WTC11 (cell line): ENCODE measurements at regions not wholly inside any gene's neighbourhood (a gene's known extent, or its start where the extent isn't known, plus 50 kb on each side); places are given as distances from the start of the nearest gene placed in this dataset.

Experiments used
- ATAC-seq: fragments of 200-7000 bp; cut with Tn5 transposase; 2 replicates; pipeline ENCODE4 v1.10.0; 2021; ENCODE audit warnings: mild to moderate bottlenecking, moderate library complexity
- CTCF ChIA-PET: fragments of 300-600 bp; sonication (Branson Sonifier 250); formaldehyde crosslinking; loops from one replicate; lab custom pipeline; 2021; ENCODE audit warnings: antibody characterized with exemption; lab: Charles Lee
- POLR2A ChIA-PET: fragments of 350-600 bp; sonication (Branson Sonifier 250); formaldehyde crosslinking; loops from one replicate; lab custom pipeline; 2021; ENCODE audit warnings: antibody characterized with exemption; lab: Charles Lee
- DNase-seq: peaks from one replicate; pipeline ENCODE4 v3.0.0; 2021; ENCODE audit warnings: low spot score
- H3K27ac Mint-ChIP-seq: 2 replicates; pipeline ENCODE4 v1.8.0; 2021; ENCODE audit warnings: mixed read lengths
- H3K27me3 Mint-ChIP-seq: 2 replicates; pipeline ENCODE4 v1.8.0; 2021; ENCODE audit warnings: low read depth, mild to moderate bottlenecking, moderate library complexity, mixed read lengths
- H3K36me3 Mint-ChIP-seq: 2 replicates; pipeline ENCODE4 v1.8.0; 2021; ENCODE audit warnings: mixed read lengths
- H3K4me1 Mint-ChIP-seq: 2 replicates; pipeline ENCODE4 v1.8.0; 2022; ENCODE audit warnings: mixed read lengths
- H3K4me3 Mint-ChIP-seq: 2 replicates; pipeline ENCODE4 v1.8.0; 2021; ENCODE audit warnings: mild to moderate bottlenecking, moderate library complexity, mixed read lengths
- H3K9me3 Mint-ChIP-seq: 2 replicates; pipeline ENCODE4 v1.8.0; 2021; ENCODE audit warnings: mixed read lengths
- ATF6 ChIP-seq: sonication (generic); formaldehyde crosslinking; IDR thresholded peaks from 2 replicates; pipeline ENCODE4 v1.8.1; 2023; ENCODE audit warnings: mild to moderate bottlenecking, missing genetic modification reagents
- CBFB ChIP-seq: sonication (generic); formaldehyde crosslinking; IDR thresholded peaks from 2 replicates; pipeline ENCODE4 v1.8.1; 2022; ENCODE audit warnings: mild to moderate bottlenecking, low read depth, missing genetic modification reagents
- E2F5 ChIP-seq: sonication (generic); formaldehyde crosslinking; IDR thresholded peaks from 2 replicates; pipeline ENCODE4 v1.8.1; 2022; ENCODE audit warnings: mild to moderate bottlenecking, moderate library complexity, missing genetic modification reagents
- ERG ChIP-seq: fragments of 250-450 bp; sonication (Bioruptor Pico); IDR thresholded peaks from 2 replicates; pipeline ENCODE4 v1.8.0; 2021; ENCODE audit warnings: mild to moderate bottlenecking
- ESRRA ChIP-seq: sonication (generic); formaldehyde crosslinking; IDR thresholded peaks from 2 replicates; pipeline ENCODE4 v1.8.1; 2022; ENCODE audit warnings: mild to moderate bottlenecking, missing genetic modification reagents, borderline replicate concordance
- ETV6 ChIP-seq: sonication (generic); formaldehyde crosslinking; IDR thresholded peaks from 2 replicates; pipeline ENCODE4 v1.8.1; 2022; ENCODE audit warnings: mild to moderate bottlenecking, missing genetic modification reagents
- GABPB1 ChIP-seq: sonication (generic); formaldehyde crosslinking; IDR thresholded peaks from 2 replicates; pipeline ENCODE4 v1.8.1; 2023; ENCODE audit warnings: mild to moderate bottlenecking, missing genetic modification reagents
- GRHL2 ChIP-seq: fragments of 250-450 bp; sonication (Bioruptor Pico); IDR thresholded peaks from 2 replicates; pipeline ENCODE4 v1.8.0; 2022; ENCODE audit warnings: mild to moderate bottlenecking, moderate library complexity; ENCODE audit not compliant: insufficient replicate concordance, severe bottlenecking
- IRF1 ChIP-seq: sonication (generic); formaldehyde crosslinking; IDR thresholded peaks from 2 replicates; pipeline ENCODE4 v1.8.0; 2023; ENCODE audit warnings: missing genetic modification reagents
- MAX ChIP-seq: sonication (generic); formaldehyde crosslinking; IDR thresholded peaks from 2 replicates; pipeline ENCODE4 v1.8.0; 2022; ENCODE audit warnings: mild to moderate bottlenecking, missing genetic modification reagents
- NFATC4 ChIP-seq: fragments of 250-450 bp; sonication (Bioruptor Pico); IDR thresholded peaks from 2 replicates; pipeline ENCODE4 v1.9.0; 2021; ENCODE audit warnings: mild to moderate bottlenecking
- OVOL2 ChIP-seq: fragments of 250-450 bp; sonication (Bioruptor Pico); IDR thresholded peaks from 2 replicates; pipeline ENCODE4 v1.9.0; 2021; ENCODE audit warnings: mild to moderate bottlenecking, borderline replicate concordance
- PRRX2 ChIP-seq: fragments of 250-450 bp; sonication (Bioruptor Pico); IDR thresholded peaks from 2 replicates; pipeline ENCODE4 v1.8.0; 2021; ENCODE audit warnings: mild to moderate bottlenecking
- RORB ChIP-seq: fragments of 250-450 bp; sonication (Bioruptor Pico); IDR thresholded peaks from 2 replicates; pipeline ENCODE4 v1.9.0; 2021; ENCODE audit warnings: mild to moderate bottlenecking
- SP1 ChIP-seq: sonication (generic); formaldehyde crosslinking; conservative IDR thresholded peaks from 2 replicates; pipeline ENCODE4 v1.8.1; 2022; ENCODE audit warnings: missing genetic modification reagents
- ZNF121 ChIP-seq: sonication (generic); formaldehyde crosslinking; IDR thresholded peaks from 2 replicates; pipeline ENCODE4 v1.8.0; 2023; ENCODE audit warnings: missing genetic modification reagents
- ZNF281 ChIP-seq: sonication (generic); formaldehyde crosslinking; IDR thresholded peaks from 2 replicates; pipeline ENCODE4 v1.8.0; 2023; ENCODE audit warnings: mild to moderate bottlenecking, missing genetic modification reagents
- ZNF317 ChIP-seq: sonication (generic); formaldehyde crosslinking; IDR thresholded peaks from 2 replicates; pipeline ENCODE4 v1.8.1; 2023; ENCODE audit warnings: low read depth, mild to moderate bottlenecking, moderate library complexity, missing genetic modification reagents, borderline replicate concordance
- ZNF396 ChIP-seq: fragments of 250-450 bp; sonication (Bioruptor Pico); IDR thresholded peaks from 2 replicates; pipeline ENCODE4 v1.8.0; 2021; ENCODE audit warnings: mild to moderate bottlenecking, moderate library complexity, borderline replicate concordance
- ZNF532 ChIP-seq: fragments of 250-450 bp; sonication (Bioruptor Pico); IDR thresholded peaks from 2 replicates; pipeline ENCODE4 v1.9.0; 2021; ENCODE audit warnings: mild to moderate bottlenecking, borderline replicate concordance

GRCh38 chr10:81009296-81009695 is 471.6 kb downstream of the SH2D4B start:
- peaks cover 5% of the 10 kb centered on the region; the same call in 1 of the 2 replicates for H3K4me1 Mint-ChIP-seq
- H3K9me3 Mint-ChIP-seq, result peaks cover 3% of the 10 kb centered on the region; the same call in 1 of the 2 replicates
- no peak overlapping the region for H3K27ac Mint-ChIP-seq
- no peak for DNase-seq
- no peaks in the 10 kb centered on the region for H3K36me3 Mint-ChIP-seq
- CTCF ChIA-PET, result interaction anchor here (1.1 to 2.9 kb wide), 2 partner anchors 10 to 346 kb away, joined by 4 to 17 read pairs; no protein-coding TSS in a partner anchor
- H3K4me3 Mint-ChIP-seq, result no peak overlapping the region
- no peak for ATAC-seq
- no peak for TF ChIP-seq ZNF396 (CRISPR knock-in tag)
- TF ChIP-seq IRF1 (CRISPR knock-in tag), result no peak
- TF ChIP-seq ZNF121 (CRISPR knock-in tag), result no peak
- no peak for TF ChIP-seq CBFB (CRISPR knock-in tag)
- no peak for TF ChIP-seq GRHL2
- TF ChIP-seq SP1, result no peak
- no peak for TF ChIP-seq OVOL2 (CRISPR knock-in tag)
- no peak for TF ChIP-seq ZNF532 (CRISPR knock-in tag)
- no peak for TF ChIP-seq ETV6 (CRISPR knock-in tag)
- TF ChIP-seq ZNF281 (CRISPR knock-in tag), result no peak
- no peak for TF ChIP-seq MAX (CRISPR knock-in tag)
- no peak for TF ChIP-seq RORB (CRISPR knock-in tag)
- TF ChIP-seq ATF6 (CRISPR knock-in tag), result no peak
- no peak for TF ChIP-seq ZNF317
- no peak for TF ChIP-seq PRRX2 (CRISPR knock-in tag)
- no peak for TF ChIP-seq ESRRA (CRISPR knock-in tag)
- no peak for TF ChIP-seq NFATC4 (CRISPR knock-in tag)
- no peak for TF ChIP-seq E2F5
- TF ChIP-seq ERG (CRISPR knock-in tag), result no peak
- no peak for TF ChIP-seq GABPB1 (CRISPR knock-in tag)
- no peaks in the 10 kb centered on the region for H3K27me3 Mint-ChIP-seq
- POLR2A ChIA-PET, result no interaction called here
